K562 (cell line): ENCODE measurements at regions not wholly inside any gene's neighbourhood (a gene's known extent, or its start where the extent isn't known, plus 50 kb on each side); places are given as distances from the start of the nearest gene placed in this dataset.

ENCODE experiments used
- ATAC-seq: fragments of 200-7000 bp; cut with Tn5 transposase; 3 replicates; pipeline ENCODE4 v1.9.1; 2020; ENCODE audit warnings: moderate library complexity
- BruUV-seq: library from RNA; stranded (reverse); fragments of 400-500 nt; replicated peaks from 2 replicates; lab custom pipeline; 2021; lab: Mats Ljungman, UMichigan
- CTCF ChIA-PET: fragments of 300-600 bp; formaldehyde crosslinking; extraction: SDS; loops from one replicate; lab custom pipeline; 2021; ENCODE audit warnings: low intra/inter-chr PET ratio; lab: Yijun Ruan, JAX
- POLR2A ChIA-PET: fragments of 300-600, 350-650 bp; sonication (Branson Sonifier 250); formaldehyde crosslinking; extraction: SDS; loops from one replicate; lab custom pipeline; 2021; ENCODE audit warnings: antibody characterized with exemption, inconsistent platforms; lab: Yijun Ruan, JAX
- DNase-seq, 4 experiments: peaks; one replicate each; pipeline versions ENCODE4 v3.0.0 to v3.0.0-alpha.2; 2011 to 2018; ENCODE audit warnings: low spot score in 3 of 4, mixed read lengths in 3 of 4; ENCODE audit errors: extremely low read depth in 1 of 4
- FAIRE-seq: peaks from 2 replicates; lab custom pipeline; 2011; peaks lifted over from hg19 to GRCh38; lab: Jason Lieb, UNC
- H2AFZ ChIP-seq: 2 replicates; pipeline ENCODE4 v1.6.0; 2011; ENCODE audit warnings: low read depth, low read length, control low read depth, inconsistent platforms
- H3K27ac ChIP-seq: fragments of 200-600 bp; 3 replicates; pipeline ENCODE4 v1.8.0; 2011; ENCODE audit warnings: low read depth, mild to moderate bottlenecking, control low read depth, inconsistent platforms, low read length, moderate library complexity, mixed read lengths; ENCODE audit errors: extremely low read depth
- H3K27me3 ChIP-seq, 2 experiments: fragments of 300-600 bp in 1 of 2; 2 replicates in 1 of 2; 3 replicates in 1 of 2; pipeline versions ENCODE4 v1.6.0 to v1.8.0; 2011; ENCODE audit warnings: inconsistent platforms in 2 of 2, low read length in 2 of 2, mild to moderate bottlenecking in 1 of 2, mixed read lengths in 1 of 2, moderate library complexity in 1 of 2; ENCODE audit not compliant: control insufficient read depth in 2 of 2, insufficient read depth in 2 of 2
- H3K36me3 ChIP-seq: fragments of 300-600 bp; 3 replicates; pipeline ENCODE4 v1.8.0; 2011; ENCODE audit warnings: mild to moderate bottlenecking, low read length, inconsistent platforms; ENCODE audit not compliant: control insufficient read depth, insufficient read depth
- H3K4me1 ChIP-seq, 2 experiments: fragments of 200-600 bp in 1 of 2; replicated peaks in 1 of 2; 2 replicates in 1 of 2; 3 replicates in 1 of 2; pipeline versions ENCODE4 v1.5.1 to v1.8.0; 2011; ENCODE audit warnings: inconsistent platforms in 2 of 2, low read length in 2 of 2, mild to moderate bottlenecking in 1 of 2, mixed read lengths in 1 of 2, moderate library complexity in 1 of 2; ENCODE audit not compliant: control insufficient read depth in 2 of 2, insufficient read depth in 2 of 2
- H3K4me2 ChIP-seq: 2 replicates; pipeline ENCODE4 v1.6.1; 2011; ENCODE audit warnings: low read length, control low read depth, inconsistent platforms, mixed read lengths; ENCODE audit not compliant: insufficient read depth
- H3K4me3 ChIP-seq: fragments of 200-600 bp; sonication (generic), shearing (Covaris generic); 2 replicates; pipeline ENCODE4 v1.5.1; 2016; ENCODE audit warnings: control low read depth, inconsistent platforms
- H3K79me2 ChIP-seq: fragments of 200-600 bp; 3 replicates; pipeline ENCODE4 v1.8.0; 2011; ENCODE audit warnings: low read length, inconsistent platforms; ENCODE audit not compliant: control insufficient read depth, insufficient read depth
- H3K9ac ChIP-seq, 2 experiments: 2 replicates each; pipeline versions ENCODE4 v1.6.0 to v1.6.1; 2011; ENCODE audit warnings: low read depth in 2 of 2, low read length in 2 of 2, control low read depth in 1 of 2, inconsistent platforms in 1 of 2, mild to moderate bottlenecking in 1 of 2, mixed read lengths in 1 of 2; ENCODE audit not compliant: insufficient read depth in 1 of 2
- H3K9me1 ChIP-seq: one replicate; pipeline ENCODE4 v1.6.0; 2011; ENCODE audit warnings: inconsistent platforms, mild to moderate bottlenecking, low read length, moderate library complexity; ENCODE audit not compliant: control insufficient read depth, insufficient read depth
- H3K9me3 ChIP-seq: replicated peaks from 2 replicates; pipeline ENCODE4 v1.5.1; 2011; ENCODE audit warnings: low read depth, low read length, inconsistent platforms; ENCODE audit not compliant: control insufficient read depth, insufficient read depth
- H4K20me1 ChIP-seq: replicated peaks from 2 replicates; pipeline ENCODE4 v1.6.1; 2011; ENCODE audit warnings: low read length, inconsistent platforms, mixed read lengths; ENCODE audit not compliant: control insufficient read depth, insufficient read depth
- CHCHD3 ChIP-seq: fragments of 250-450 bp; sonication (Bioruptor Pico); IDR thresholded peaks from 2 replicates; pipeline ENCODE4 v2.1.2; 2022; ENCODE audit warnings: mild to moderate bottlenecking
- HDAC8 ChIP-seq: fragments of 450-650 bp; IDR thresholded peaks from 2 replicates; pipeline ENCODE4 v1.6.1; 2016; ENCODE audit warnings: mild to moderate bottlenecking, missing genetic modification characterization, moderate library complexity, missing compliant biosample characterization
- HLTF ChIP-seq: fragments of 450-650 bp; IDR thresholded peaks from 2 replicates; pipeline ENCODE4 v1.6.1; 2016
- JUND ChIP-seq, 2 experiments: IDR thresholded peaks; 2 replicates in 1 of 2; 3 replicates in 1 of 2; pipeline ENCODE4 v1.6.1; 2011; ENCODE audit warnings: borderline replicate concordance in 2 of 2, low read depth in 2 of 2, low read length in 2 of 2, improper control_type of control experiment in 1 of 2, missing biosample characterization in 1 of 2, missing genetic modification characterization in 1 of 2, missing genetic modification reagents in 1 of 2
- RNF2 ChIP-seq: sonication (generic); IDR thresholded peaks from 2 replicates; pipeline ENCODE4 v1.6.1; 2016
- TCFL5 ChIP-seq: fragments of 250-450 bp; sonication (Bioruptor Pico); conservative IDR thresholded peaks from 2 replicates; pipeline ENCODE4 v1.6.1; 2021; ENCODE audit warnings: mild to moderate bottlenecking, moderate library complexity, matching md5 sums
- TRIM24 ChIP-seq, 2 experiments: fragments of 450-650 bp; IDR thresholded peaks; 2 replicates each; pipeline ENCODE4 v1.6.1; 2016
- ZBTB8A ChIP-seq: fragments of 450-650 bp; IDR thresholded peaks from 2 replicates; pipeline ENCODE4 v1.6.1; 2018; ENCODE audit warnings: mild to moderate bottlenecking, moderate library complexity; ENCODE audit not compliant: partially characterized antibody
- ZNF384 ChIP-seq: IDR thresholded peaks from 2 replicates; pipeline ENCODE4 v1.6.1; 2012; ENCODE audit warnings: low read depth, low read length, improper control_type of control experiment
- ZNF764 ChIP-seq: fragments of 250-450 bp; sonication (Bioruptor Pico); IDR thresholded peaks from 2 replicates; pipeline ENCODE4 v1.4.0; 2020; ENCODE audit warnings: low read depth, mild to moderate bottlenecking, moderate library complexity
- WGBS: fragments of 100-300 bp; shearing (Covaris generic); methylation state at CpG from one replicate; pipeline ENCODE4 v1.1.6; 2016; ENCODE audit warnings: low coverage, mixed read lengths; ENCODE audit not compliant: insufficient coverage; ENCODE audit errors: missing lambda C conversion rate; 5-methylcytosine and 5-hydroxymethylcytosine counted together
- in situ Hi-C: fragments of 300-500 bp; cut with MboI; formaldehyde crosslinking; loops from 4 replicates; pipeline ENCODE4 v1.15.0; 2018; ENCODE audit warnings: inconsistent platforms, mixed read lengths
- intact Hi-C: fragments of 100-400 bp; cut with micrococcal nuclease; formaldehyde crosslinking; loops from 2 replicates; pipeline ENCODE4 v1.14.2; 2022
- TF ChIP-seq, protein P1 (sequence below): fragments of 250-450 bp; sonication (Bioruptor Pico); IDR thresholded peaks from 2 replicates; pipeline ENCODE4 v1.5.0; 2021; ENCODE audit warnings: mild to moderate bottlenecking, moderate library complexity
- TF ChIP-seq, protein P2 (sequence below): sonication (generic); formaldehyde crosslinking; IDR thresholded peaks from 2 replicates; pipeline ENCODE4 v1.8.1; 2023; ENCODE audit warnings: mild to moderate bottlenecking, missing genetic modification reagents

DNA sequence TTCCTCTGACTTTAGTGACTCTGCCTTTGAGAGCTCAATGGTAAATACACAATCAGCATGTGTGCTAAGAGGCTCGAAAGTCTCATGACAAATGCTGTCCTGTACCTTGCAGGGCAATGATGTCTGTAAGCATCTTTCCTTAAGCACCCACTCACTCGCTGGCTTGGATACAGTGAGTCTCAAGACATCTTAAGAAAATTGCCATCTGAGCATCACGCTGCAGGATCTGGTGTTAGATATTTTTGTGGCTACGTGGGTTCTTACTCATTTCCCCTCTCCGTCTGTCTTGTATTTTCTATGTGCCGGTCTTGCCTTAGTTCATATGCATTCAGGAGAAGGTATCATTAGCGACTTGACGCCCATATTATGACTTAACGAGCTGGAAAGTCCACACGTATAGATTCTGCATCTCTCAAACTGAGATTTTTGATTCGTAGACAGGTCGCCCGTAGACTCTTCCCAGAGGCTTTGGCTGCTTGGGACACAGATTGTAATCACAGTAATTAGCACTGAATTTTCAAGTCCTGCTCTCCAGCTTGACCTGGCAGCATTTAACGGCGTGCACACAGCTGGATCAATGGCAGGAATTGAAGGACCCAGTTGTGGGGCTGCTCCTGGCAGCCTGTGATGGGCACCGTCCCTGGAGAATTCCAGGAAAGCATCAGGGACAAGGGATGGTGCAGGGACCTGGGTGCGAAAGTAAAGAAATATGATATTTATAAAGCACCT, 231.2 kb downstream of the ZIC5 start:
- no peaks in the 10 kb centered on the region for H3K79me2 ChIP-seq
- H3K4me3 ChIP-seq, result no peak overlapping the region
- H3K27ac ChIP-seq, result no peak overlapping the region
- DNase-seq (no peak), FAIRE-seq (no peak), ATAC-seq (no peak)
- H2AFZ ChIP-seq, result no peak overlapping the region
- POLR2A ChIA-PET, result interaction anchor here (0.8 kb wide), 1 partner anchor 12 kb away, joined by 4 read pairs; no protein-coding TSS in a partner anchor
- H4K20me1 ChIP-seq, result peaks cover 4% of the 10 kb centered on the region; the same call in 1 of the 2 replicates
- no peaks in the 10 kb centered on the region for H3K9me1 ChIP-seq
- H3K9ac ChIP-seq, result no peak overlapping the region
- no peak for TF ChIP-seq ZNF764 (CRISPR knock-in tag)
- no peak for TF ChIP-seq CHCHD3 (CRISPR knock-in tag)
- no peak for TF ChIP-seq HLTF
- no TSS peak for BruUV-seq
- in situ Hi-C loops, result no loop called here
- CTCF ChIA-PET, result no interaction called here
- intact Hi-C loops, result no loop called here
- no peaks in the 10 kb centered on the region for H3K9me3 ChIP-seq
- no peak overlapping the region for H3K4me2 ChIP-seq
- H3K4me1 ChIP-seq, result no peaks in the 10 kb centered on the region
- H3K27me3 ChIP-seq, result peaks cover 12 to 34% of the 10 kb centered on the region in 2 experiments; a peak in 4 of 5 replicates
- H3K36me3 ChIP-seq, result no peaks in the 10 kb centered on the region
- WGBS, result 4% methylated on average over 16 of the region's 17 CpGs

DNA sequence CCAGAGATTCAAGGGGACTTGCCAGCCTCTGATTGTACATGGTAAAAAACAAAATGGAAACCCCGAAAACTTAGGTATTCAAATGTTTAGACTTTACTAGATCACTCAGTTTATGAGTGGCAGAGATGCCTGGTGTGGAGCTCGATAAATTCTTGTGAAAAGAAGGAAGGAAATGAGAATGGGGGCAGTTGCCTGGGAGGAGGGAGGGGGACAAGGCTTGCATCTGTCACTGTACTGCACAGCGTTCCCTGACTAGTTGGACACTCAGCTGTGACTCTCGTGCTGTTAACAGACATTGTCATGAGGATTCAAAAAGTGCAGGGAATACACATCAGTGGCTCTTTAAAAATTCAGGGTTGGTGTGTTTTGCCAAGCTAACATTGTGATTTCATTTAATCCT, 232.9 kb downstream of the ZIC5 start:
- H3K4me2 ChIP-seq, result no peak overlapping the region
- no peak for FAIRE-seq
- POLR2A ChIA-PET, result no interaction called here
- TF ChIP-seq HDAC8 (tag), result no peak
- TF ChIP-seq, protein P1, sequence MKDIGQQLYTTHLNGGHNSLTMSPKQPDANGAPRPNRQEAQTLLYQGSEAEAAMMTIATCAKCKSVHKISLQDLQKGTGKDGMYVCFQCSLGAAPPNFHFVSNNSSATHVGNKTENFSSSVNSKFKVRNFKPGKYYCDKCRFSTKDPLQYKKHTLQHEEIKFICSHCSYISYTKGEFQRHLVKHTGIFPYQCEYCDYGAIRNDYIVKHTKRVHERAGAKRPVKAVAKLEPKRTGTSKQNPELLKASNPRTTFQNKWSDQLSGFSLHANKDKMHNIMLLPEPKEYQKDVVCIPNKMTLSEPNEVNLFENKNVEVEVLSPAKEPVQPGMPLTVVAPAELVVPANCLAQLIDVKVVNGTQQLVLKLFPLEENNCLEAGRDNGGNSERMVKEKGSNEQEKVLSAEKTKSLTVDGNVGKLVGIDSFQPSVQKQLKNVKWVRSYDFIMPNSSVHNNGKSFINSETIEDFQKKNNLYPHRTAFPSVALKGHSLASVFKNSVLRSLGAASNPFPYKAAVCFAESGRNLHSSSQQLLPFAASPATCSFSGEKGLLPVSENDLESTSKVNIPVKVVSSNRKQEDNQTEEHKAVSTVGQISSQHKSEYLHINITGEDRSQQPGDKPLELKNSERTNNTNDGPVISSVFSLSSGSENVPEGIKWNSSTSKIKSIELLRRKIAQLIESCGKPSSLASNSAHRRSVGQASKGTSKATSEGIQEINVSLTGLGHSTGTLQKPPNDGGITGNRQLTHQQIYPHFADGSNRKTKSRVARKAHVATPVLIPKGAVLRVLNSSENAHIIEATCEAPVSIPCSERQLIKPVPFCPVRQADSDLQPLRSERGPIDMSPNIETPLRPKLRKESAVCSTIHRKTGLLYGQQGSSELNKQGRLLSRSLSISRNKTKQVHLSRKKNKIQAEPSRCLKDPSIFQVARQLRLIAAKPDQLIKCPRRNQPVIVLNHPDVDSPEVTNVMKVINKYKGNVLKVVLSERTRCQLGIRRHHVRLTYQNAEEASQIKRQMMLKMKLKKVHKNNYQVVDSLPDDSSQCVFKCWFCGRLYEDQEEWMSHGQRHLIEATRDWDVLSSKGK, result no peak
- no peak for TF ChIP-seq ZNF384
- no peak for TF ChIP-seq ZBTB8A
- TF ChIP-seq RNF2, result no peak
- TF ChIP-seq TRIM24 (IDR thresholded peaks at IDR 0.05), result no peak
- TF ChIP-seq, protein P2, sequence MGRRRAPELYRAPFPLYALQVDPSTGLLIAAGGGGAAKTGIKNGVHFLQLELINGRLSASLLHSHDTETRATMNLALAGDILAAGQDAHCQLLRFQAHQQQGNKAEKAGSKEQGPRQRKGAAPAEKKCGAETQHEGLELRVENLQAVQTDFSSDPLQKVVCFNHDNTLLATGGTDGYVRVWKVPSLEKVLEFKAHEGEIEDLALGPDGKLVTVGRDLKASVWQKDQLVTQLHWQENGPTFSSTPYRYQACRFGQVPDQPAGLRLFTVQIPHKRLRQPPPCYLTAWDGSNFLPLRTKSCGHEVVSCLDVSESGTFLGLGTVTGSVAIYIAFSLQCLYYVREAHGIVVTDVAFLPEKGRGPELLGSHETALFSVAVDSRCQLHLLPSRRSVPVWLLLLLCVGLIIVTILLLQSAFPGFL (CRISPR knock-in tag), result no peak
- TF ChIP-seq TCFL5 (CRISPR knock-in tag), result no peak
- TF ChIP-seq JUND (IDR thresholded peaks at IDR 0.05; ENCODE audit: borderline replicate concordance, low read depth, low read length), result no peak
- no peak for TF ChIP-seq JUND (tag; IDR thresholded peaks at IDR 0.05; ENCODE audit: borderline replicate concordance, low read depth, low read length)

More for the DNA sequence above, 232.9 kb downstream of the ZIC5 start:
- no TSS peak for BruUV-seq
- ATAC-seq (no peak), DNase-seq (no peak)
- WGBS, result 3% methylated on average over 4 of the region's 4 CpGs
- Histone ChIP-seq H3K9me3 (no peaks in the 10 kb centered on the region), H3K27ac (no peak overlapping the region), H3K4me1 (no peaks in the 10 kb centered on the region), H3K4me3 (no peak overlapping the region), H3K27me3 (peaks cover 12 to 26% of the 10 kb centered on the region in 2 experiments; a peak in 4 of 5 replicates), H3K9me1 (no peaks in the 10 kb centered on the region), H4K20me1 (peaks cover 4% of the 10 kb centered on the region; the same call in 1 of the 2 replicates), H3K79me2 (no peaks in the 10 kb centered on the region), H3K9ac (no peak overlapping the region), H3K36me3 (no peaks in the 10 kb centered on the region), H2AFZ (no peak overlapping the region)
- in situ Hi-C loops (no loop called here), intact Hi-C loops (no loop called here)
- CTCF ChIA-PET, result no interaction called here
